Stimulated activated CD8-positive, alpha-beta memory T cell treated with anti-CD3 and anti-CD28 coated beads, Interleukin-4, amount 100 ng/mL, for 48 hours (primary cell): ENCODE measurements at regions not wholly inside any gene's neighbourhood (a gene's known extent, or its start where the extent isn't known, plus 50 kb on each side); places are given as distances from the start of the nearest gene placed in this dataset.
A peak's percentile ranks its signal among the peaks of the same experiment; 100 is the strongest.

Experiments used
- DNase-seq: peaks from one replicate; pipeline ENCODE4 v3.0.0-alpha.2; 2020

DNA sequence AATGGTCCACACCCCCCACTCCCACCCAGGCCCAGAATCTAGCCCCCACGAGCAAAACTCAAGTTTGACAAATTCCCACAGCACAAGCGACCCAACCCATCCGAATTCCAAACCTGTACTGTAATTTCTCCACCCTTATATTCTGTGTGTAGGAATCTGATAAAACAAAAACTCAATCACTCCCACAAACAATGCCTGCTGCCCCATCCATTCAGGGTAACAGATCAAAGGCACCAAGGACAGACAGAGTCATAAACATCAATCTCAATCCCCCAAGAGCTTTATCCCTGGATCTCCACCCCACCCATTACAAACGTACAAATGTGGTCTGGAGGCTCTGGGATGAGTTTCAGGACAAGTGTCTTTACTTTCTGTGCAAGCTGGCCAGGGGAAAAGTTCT, 157.8 kb downstream of the AXIN2 start:
- no peak for DNase-seq

DNA sequence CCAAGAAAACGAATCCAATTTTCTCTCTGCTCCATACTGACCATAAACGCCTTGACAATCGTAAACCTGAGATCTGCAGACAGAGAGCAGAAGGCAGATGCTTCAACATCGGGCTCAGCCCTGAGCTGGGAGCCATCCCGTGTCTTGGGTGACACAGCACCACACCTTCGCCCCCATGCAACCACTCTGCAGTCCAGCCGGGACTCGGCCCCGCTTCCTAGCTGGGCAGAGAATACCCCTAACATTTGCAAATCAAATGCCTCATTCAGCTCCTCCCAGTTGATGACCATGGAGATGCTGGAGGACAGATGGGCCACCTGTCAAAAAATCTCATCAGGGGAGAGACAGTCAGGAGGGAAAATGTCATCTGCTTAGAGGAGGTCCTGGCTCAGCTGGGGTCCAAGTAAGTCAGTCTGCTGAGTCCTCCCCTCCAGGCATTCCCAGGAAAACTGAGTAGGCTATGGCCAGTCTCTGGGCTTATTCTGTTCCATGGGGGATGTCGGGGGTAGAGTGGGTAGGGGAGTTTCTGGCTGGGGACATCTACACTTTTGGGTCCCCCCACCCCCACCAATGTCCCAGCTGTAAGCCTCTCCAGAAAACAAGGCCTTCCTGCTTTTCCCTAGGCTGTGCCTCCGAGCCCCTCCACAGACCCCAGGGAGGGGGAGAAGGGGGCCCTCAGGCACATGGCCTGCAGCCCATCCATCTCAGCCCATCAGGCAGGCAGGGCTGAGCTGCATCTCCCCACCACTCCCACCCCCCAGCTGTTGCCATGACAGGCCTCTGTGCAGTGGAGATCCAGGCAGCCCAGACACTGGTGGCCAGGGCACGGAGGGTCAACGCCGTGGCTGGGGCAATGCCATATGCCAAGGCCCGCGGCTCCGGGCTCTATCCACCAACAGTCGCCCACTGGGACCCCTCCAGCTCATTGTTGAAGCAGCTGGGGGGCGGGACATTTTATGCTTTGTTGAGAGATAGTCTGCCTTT, 158.6 kb downstream of the AXIN2 start:
- no peak for DNase-seq

DNA sequence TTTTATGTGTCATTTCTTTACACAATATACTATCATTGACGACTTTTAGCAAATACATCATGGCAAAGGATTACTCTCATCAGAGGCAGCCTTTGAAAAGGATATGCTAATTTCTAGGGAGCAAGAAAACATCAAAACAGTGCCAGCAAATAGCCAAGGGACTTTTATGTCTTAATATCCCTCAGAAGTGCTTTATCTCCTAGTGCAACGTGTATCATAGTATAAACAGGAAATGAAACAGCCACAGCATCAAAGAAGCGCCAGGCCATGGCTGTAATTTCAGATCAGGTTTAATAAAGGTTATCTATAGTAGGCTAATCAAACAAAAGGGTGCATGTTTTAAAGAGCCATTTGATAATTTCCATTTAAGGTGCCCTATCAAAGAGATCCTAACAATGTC, 159.9 kb downstream of the AXIN2 start:
- no peak for DNase-seq

DNA sequence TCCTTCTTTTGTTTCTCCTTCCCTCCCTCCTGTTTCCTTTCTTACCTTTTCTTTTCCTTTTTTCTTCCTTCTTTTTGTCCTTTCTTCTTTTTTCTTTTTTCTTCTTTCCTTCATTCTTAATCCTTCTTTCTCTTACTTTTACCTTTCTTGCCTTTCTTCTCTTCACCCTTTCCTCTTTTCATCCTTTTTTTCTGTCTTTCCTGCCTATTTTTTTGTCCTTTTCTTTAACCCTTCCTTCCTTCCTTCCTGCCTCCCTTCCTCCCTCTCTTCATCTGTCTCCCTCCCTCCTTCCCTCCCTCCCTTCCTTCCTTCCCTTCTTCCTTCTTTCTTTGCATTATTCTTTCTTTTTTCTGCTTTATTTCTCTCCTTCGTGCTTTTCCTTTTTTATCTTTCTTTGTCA, 160.7 kb downstream of the AXIN2 start:
- DNase-seq: no peak

DNA sequence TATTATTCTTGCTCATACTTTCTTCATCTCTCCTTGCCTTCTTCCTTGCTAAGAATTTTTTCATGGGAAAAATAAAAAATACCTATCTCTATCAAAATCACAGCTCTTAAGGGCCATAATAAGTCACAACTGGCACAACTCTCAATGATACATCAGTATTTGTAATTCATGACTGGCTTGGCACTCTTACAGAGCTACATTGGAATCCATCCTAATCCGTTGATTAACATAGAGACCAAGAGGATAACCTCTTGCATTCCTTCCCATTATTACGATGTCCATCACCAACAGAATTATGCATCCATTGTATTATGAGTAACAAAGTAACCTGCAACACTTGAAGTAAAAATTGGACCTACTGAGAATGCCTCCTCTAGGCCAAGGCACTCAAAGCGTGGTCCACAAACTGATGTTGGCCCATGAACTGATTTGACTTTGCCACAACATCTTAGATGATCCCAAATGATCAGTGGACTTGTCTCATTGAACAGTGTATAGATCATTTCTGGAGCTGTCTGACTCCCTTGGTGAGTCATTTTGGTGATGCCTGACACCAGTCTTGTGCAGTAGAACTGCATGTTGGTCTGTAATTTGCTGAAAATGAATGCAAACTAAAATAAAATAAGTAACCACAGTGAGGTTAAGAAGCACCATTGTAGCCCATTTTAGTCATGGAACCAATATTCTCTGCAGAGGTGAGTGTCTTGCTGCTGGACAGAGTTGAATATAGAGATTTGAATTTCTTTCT, 163.2 kb downstream of the AXIN2 start:
- DNase-seq: no peak

DNA sequence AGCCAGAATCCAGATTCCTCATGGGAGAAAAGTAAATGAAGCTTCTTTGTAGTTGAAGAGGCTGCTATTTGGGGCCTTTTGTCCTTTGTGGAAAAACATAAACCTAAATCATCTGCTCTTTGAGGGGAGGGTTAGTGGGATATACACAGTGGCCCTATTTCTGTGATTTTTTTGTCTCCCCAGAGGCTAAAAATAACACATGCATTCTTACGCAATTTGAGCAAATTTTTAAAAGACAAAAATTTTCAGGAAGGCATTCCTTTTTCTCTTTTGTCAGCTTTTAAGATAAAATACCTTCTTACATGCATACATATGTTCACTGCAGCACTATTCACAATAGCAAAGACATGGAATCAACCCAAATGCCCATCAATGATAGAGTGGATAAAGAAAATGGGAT, 165.5 kb downstream of the AXIN2 start:
- DNase-seq: no peak

DNA sequence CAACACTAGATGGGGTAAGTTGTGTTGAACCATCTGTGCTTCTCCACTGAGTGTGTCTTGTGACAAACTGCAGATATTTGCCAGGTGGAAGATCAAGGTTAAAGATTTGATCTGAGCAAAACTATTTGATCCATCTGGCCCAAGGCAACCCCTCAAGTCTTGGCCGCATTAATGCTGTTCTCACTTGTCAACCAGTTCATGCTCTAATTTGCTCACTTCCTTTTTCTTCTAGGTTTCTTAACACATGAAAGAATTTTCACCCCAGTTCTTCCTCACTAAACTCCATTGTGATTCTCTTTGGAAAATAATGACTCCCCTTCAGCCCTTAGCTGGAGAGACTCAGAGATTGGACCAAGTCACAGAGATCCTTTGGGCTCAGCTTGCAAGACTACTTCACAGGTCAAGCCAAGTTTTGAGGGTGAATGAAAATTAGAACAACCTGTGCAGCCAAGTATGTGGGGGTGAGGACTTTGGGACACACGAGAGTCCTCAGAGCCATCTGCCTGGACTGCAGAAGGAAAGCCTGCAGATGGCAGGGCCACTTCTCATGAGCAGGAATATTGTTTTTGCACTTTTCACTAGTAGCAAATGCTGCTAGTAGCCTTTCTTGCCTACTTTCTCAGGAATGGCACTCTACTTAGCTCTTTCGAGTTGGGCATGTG, 166.5 kb downstream of the AXIN2 start:
- DNase-seq: no peak

DNA sequence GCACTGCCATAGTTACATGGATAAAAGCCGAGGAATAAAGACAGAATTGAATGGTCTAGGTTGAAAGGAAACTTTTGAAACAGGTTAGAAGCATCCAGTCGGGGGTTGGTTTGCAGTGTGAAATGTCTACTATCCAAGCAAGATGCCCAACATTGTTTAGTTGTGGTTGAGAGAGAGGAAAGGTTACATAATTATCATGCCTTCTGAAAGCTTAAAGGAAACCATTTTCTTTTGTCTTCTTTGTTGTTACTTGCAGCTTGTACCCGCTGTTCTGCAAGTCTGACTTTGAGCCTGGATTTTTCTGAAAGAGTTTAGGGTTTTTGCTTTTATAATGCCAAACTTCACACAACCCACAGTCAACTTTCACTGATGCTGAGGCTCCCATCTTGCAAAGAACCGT, 167.9 kb downstream of the AXIN2 start:
- no peak for DNase-seq

DNA sequence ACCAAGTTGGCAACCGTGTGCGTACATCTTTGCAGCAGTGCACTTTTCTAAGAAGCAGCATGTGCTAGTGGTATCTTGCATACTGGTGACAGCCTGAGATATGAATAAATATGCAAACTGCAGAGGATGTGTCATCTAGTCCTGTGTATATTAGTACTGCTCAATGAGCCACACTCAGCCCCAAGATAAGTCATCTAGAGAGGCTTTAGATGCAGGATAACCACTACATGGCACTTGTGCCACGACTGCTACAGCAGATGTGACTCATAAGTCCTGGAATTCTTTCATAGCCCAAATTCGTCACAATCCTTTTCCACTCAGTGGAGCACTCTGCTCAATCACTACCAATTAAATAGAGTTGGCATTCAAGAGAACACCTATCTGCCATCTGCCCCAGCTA, 171.5 kb downstream of the AXIN2 start:
- no peak for DNase-seq

DNA sequence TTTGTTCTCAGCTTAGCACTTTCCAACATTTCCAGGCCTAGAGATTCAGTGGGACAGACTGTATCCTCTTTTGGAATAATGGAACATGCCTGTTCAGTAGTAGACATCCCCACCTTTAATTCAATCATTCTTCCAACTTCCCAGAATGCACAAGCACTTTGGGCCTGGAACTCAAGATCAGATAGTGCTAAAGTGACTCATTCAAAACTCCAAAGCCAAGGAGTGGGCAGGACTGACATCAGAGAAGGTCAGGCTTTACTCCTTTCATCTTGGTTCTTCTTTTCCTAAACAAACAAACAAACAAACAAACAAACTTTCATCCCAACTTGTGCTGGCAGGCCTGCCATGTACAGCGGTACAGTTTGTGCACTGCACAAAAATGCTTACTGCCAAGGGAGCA, 172.0 kb downstream of the AXIN2 start:
- no peak for DNase-seq

DNA sequence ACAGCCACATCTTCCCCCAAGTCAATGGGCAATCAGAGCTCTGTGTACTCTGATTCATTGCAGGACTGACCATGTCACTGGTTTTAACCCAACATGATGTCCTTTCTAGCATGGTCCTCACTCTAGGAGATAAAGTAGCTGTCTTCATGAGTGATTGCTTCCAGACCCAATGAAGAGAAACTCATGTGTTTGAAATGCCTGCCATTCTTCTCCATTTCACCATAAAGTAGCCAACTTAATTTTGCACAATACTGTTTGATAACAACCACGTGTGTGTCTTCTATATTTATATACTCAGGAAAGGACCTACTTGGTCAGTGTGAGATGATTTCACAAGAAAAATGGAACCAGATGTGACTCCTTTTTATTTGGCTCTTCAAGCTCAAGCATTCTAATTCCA, 172.5 kb downstream of the AXIN2 start:
- DNase-seq: no peak

DNA sequence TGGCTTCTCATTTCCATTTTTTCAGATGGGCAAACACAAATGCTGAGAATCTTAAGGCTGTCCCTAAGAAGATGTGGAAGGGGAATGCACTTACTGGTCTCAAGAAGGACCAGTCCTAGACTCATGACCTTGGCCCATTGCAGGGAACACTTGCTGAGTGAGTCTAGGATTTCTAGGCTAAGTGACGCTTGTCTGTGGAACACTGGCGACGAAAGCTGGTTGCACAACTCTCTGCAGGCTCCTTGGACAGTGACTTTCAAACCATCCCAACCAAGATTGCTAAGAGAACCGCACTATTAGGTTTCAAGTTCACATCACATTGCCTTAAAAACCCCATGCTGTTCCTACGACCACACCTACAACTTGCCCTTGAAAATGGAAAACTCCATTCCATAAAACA, 174.1 kb downstream of the AXIN2 start:
- DNase-seq: no peak

DNA sequence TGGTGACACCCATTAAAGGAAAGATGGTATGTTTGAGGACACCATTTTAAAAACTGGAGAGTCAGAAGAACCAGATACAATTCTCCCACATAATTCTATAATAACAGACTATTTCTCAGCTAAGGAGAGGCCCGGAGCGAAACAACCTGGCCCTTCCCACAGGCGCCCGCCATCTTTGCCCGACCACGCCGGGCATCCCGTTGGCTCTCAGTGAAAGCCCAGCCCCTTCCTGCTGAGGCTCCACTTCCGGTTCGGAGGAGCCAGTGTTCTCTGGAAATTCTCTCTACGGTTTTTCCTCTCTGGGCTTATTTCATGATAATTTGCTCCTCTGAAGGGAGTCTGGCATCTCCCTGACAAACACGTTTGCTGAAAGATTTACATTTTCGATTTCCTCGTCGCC, 175.7 kb downstream of the AXIN2 start:
- DNase-seq: no peak

DNA sequence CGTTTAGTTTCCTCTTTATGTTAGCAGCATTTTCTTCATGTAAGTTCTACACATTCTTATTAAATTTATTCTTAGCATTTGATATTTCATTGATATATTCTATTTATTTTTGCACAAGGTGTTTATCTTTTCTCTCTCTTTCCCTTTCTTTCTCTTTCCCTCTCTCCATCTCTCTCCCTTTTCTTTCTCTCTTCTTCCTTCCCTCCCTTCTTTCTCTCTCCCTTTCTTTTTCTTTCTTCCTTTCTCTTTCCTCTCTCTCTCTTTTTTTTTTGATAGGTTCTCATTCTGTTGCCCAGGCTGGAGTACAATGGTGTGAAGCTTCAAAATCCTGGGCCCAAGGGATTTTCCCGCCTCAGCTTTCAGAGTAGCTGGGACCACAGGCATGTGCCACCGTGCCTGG, 176.4 kb downstream of the AXIN2 start:
- DNase-seq: no peak

DNA sequence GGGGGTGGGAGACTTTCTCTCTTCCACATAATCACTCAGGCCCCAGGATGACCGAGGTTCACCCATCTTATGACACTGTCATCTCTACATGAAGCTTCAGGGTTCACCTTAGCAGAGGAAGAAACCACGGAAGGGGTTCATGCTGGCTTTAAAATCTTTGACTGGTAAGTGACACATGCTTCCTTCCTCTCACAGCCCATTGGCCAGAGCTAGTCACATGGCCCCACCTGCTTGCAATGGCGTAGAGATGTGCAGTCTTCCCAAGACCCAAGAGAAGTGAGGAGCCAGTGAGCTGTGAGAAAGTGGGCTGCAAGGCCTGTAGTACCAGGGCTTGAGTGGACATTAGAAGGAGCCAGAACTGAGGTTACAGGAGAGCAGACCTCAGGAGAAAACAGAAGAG, 180.3 kb downstream of the AXIN2 start:
- DNase-seq: no peak

DNA sequence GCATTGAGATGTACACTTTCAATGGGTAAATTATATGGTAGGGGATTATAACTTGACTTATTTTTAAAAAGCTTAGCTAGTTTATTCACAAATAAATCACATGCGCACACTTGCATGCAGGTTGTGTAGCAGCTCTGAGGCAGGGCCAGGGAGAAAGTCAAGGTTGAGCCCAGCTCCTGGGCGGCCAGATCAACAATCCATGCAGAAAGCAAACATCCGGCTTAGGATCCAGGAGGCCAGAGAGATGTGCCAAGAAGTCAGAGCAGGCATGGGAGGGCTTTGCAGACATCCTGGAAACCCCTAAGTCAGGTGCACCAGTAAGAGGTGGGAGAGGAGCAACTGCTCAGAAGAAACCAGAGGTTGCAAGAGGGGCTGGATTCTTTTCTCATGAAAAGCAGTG, 186.5 kb downstream of the AXIN2 start:
- DNase-seq: no peak

DNA sequence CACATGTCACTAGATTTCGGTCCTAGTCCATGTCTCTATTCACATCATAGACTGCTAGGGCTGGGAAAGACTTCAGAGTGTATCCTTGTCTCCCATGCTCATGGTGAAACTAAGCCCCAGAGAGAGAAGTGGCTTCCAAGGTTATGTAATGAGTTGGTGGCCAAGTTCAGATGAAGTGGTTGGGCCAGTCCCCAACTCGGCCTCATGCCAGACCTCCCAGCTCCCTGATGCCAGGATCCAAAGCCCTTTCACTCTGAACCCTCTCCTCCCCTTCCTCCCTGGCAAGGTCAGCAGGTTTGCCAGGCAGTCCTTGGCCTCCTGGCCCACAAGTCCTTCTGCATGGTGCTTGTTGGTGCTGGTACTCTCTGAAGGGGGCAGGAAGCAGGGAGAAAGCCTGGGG, 189.7 kb downstream of the AXIN2 start:
- no peak for DNase-seq

DNA sequence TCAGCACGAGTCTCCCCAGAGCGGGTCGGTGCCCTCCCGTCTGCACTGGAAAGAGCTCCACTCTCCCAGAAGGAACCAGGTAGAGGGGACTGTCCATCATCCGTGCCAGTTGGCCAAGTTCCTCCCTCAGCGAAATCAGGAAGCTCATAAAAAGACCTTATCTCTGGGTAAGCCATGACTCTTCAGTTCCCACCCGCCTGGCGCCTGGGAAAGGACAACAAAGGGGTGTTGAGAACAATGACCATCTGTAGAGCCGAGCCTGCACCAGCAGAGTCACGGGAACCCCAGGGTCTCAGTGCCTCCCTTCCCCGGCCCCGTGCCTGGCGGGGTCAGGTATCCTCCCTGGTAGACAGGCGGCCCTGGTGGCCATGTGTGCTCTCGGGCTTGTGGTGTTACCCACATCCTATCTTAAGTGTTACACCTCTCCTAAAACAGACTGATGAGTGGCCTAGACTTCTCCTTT, 190.7 kb downstream of the AXIN2 start:
- no peak for DNase-seq

DNA sequence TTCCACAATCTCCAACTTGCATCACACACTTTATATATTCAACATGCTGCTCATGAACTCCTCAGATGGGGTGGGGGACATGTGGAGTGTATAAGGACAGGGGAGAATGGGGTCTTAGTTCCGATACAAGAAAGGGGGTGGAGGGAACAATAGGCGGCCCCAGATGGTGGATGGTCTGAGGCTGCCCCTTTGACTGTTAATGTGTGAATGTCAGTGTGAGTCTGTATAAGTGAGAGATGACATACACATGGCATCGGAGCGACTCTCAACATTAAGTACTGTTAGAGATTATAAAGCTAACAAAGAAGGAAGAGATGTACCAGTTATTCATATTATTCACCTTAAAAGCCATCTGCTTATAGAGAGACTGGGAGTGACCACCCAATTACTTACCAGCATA, 193.1 kb downstream of the AXIN2 start:
- no peak for DNase-seq

DNA sequence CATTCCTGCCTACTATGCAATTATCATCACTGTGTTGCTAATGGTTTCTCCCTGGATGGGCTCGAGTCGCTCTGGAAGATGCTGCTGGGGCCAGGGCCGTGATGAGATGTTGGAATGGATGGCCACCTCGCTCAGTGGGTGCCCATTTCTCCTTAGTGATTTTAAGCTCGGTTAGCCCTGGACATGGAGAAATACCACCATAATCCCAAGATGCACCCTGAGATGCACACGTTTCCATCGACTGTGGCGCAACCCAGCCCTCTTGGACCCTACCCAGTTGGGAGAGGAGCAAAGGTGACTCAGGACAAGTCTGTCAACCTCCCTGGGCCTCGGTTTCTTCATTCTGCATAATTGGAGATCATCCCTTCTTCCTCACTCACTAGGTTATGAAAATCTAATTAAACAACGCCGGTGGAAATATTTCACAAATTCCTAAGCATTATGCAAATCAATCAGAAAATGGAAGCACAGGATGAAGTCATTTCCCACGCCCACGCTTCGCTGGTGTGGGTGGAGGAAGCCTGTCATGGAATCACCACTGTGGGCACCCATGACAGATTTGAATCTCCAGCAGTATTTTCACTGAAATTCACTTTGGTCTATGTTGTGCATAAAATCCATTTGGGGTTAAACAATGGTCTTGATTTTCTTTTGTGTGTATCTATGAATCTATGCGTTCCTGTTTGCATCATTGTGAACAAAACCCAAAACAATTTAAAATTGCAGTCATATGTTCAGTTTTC, 195.2 kb downstream of the AXIN2 start:
- peak; percentile 80 for DNase-seq

DNA sequence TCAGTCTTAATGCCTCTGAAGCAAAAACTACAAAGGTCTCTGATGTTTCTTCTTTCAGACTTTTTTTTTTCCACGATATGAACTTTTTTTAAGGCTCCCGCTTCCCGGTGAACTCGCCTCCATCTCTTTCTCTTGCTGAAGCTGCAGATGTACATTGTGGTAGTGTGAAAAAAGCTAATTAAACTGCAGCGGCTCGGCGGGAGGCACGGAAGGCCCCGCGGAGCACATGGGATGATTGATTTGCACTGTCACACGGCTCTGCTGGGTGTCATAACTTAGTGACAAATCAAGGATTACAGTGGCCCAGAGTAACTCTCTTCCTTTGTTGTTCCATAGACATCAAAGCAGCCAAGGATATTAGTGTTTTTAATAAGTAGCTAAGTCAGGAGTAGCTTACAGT, 196.3 kb downstream of the AXIN2 start:
- no peak for DNase-seq

DNA sequence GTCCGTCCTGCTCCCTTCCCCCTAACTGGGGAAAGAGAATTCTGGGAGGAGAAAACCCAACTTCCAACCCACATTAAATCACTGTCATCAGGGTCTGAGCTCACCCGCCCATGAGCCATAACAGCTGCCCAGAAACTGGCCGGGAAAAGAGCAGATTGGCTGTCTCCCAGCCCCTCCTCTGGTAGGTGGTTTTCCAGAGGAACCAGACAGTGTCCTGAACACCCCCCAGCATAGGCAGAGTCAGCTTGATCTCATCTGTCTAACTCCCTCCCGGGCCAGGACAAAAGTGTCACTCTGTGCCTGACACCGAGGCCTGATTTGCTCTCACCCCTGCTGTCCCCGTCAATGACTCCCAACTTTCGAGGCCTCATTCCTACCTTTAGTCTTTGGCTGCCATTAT, 197.0 kb downstream of the AXIN2 start:
- DNase-seq: no peak

DNA sequence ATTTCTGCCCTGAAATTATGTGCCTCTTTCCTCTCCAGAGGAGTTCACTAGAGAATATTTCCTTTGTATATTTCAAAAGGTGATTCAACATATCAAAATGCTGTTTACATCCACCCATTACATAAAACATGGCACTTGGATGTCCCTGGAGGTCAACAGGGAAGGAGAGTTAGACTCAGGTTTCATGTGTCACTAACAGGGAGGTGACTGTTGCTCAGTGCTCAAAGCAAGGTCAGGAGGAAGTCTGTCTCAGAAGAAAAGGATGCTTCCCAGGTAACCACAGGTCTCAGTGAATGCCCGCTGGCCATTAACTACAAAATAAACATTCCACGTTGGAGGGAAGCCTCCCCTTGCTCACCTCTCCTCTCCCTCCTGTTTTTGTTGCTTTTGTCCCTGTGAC, 198.6 kb downstream of the AXIN2 start:
- no peak for DNase-seq
